HG03342 (cell line): ENCODE measurements at regions not wholly inside any gene's neighbourhood (a gene's known extent, or its start where the extent isn't known, plus 50 kb on each side); places are given as distances from the start of the nearest gene placed in this dataset.
"Not testable (repeated sequence)": the region's sequence is repeated elsewhere in the genome, so short reads cannot be mapped to it uniquely, and the experiment has no call there.

Experiments
- ATAC-seq: cut with Tn5 transposase; IDR thresholded peaks from one replicate; pipeline ENCODE4 v1.9.1; 2021; ENCODE audit warnings: mild to moderate bottlenecking, moderate library complexity; ENCODE audit not compliant: unreplicated experiment

- no peak for ATAC-seq
These were observed 92.5 kb downstream of the MSX2 start for GRCh38 chr5:174816858-174817257.

- ATAC-seq = no peak
These were observed 87.1 kb downstream of the MSX2 start for GRCh38 chr5:174811438-174811837.

GRCh38 chr5:174810796-174811195, 86.4 kb downstream of the MSX2 start:
- no peak for ATAC-seq

GRCh38 chr5:174807471-174807870, 83.1 kb downstream of the MSX2 start:
- no peak for ATAC-seq

GRCh38 chr5:174806729-174807128, 82.3 kb downstream of the MSX2 start:
- ATAC-seq = no peak

GRCh38 chr5:174801798-174802197, 77.4 kb downstream of the MSX2 start:
- no peak for ATAC-seq

GRCh38 chr5:174800435-174800834, 76.1 kb downstream of the MSX2 start:
- no peak for ATAC-seq

- ATAC-seq = no peak
These were observed 74.7 kb downstream of the MSX2 start for GRCh38 chr5:174799121-174799520.

GRCh38 chr5:174798551-174798951, 74.2 kb downstream of the MSX2 start:
- ATAC-seq = no peak

- no peak for ATAC-seq
These were observed 72.4 kb downstream of the MSX2 start for GRCh38 chr5:174796711-174797192.

GRCh38 chr5:174794931-174795672, 70.7 kb downstream of the MSX2 start:
- ATAC-seq = no peak

GRCh38 chr5:174793684-174794328, 69.4 kb downstream of the MSX2 start:
- ATAC-seq = peak; percentile 87

- no peak for ATAC-seq
These were observed 68.7 kb downstream of the MSX2 start for GRCh38 chr5:174793076-174793475.

- ATAC-seq = not testable (repeated sequence)
These were observed 67.9 kb downstream of the MSX2 start for GRCh38 chr5:174792265-174792664.

- no peak for ATAC-seq
These were observed 66.5 kb downstream of the MSX2 start for GRCh38 chr5:174790906-174791305.

- no peak for ATAC-seq
These were observed 65.2 kb downstream of the MSX2 start for GRCh38 chr5:174789596-174789995.

GRCh38 chr5:174785120-174785680, 60.8 kb downstream of the MSX2 start:
- no peak for ATAC-seq
